ENCODE measurements at regions not wholly inside any gene's neighbourhood (a gene's known extent, or its start where the extent isn't known, plus 50 kb on each side); places are given as distances from the start of the nearest gene placed in this dataset.

- 89 to 100% (median 92%) methylated on average over 1 of the region's 1 CpG for WGBS, 3 donors
- no peak overlapping the region for H3K4me3 ChIP-seq
- peaks cover 9% of the 10 kb centered on the region for H3K9me3 ChIP-seq
- no peak for ATAC-seq
- no peak overlapping the region for H3K27ac ChIP-seq
- no peaks in the 10 kb centered on the region for H3K4me1 ChIP-seq
- no peaks in the 10 kb centered on the region for H3K36me3 ChIP-seq (ENCODE audit: insufficient read depth in 1 of 2, low read depth in 1 of 2)
- DNase-seq = no peak
- no peak for TF ChIP-seq CTCF (IDR thresholded peaks at IDR 0.05)
- intact Hi-C loops (cut with DNase I) = no loop called here
- H3K27me3 ChIP-seq (ENCODE audit: insufficient read depth in 3 of 3, low read length in 2 of 3) = no peaks in the 10 kb centered on the region
Observed at GRCh38 chr12:90280033-90280432, 571.4 kb upstream of the ATP2B1 start.

- Histone ChIP-seq H3K36me3 (ENCODE audit: insufficient read depth in 1 of 2, low read depth in 1 of 2) (no peaks in the 10 kb centered on the region), H3K27ac (no peak overlapping the region), H3K4me1 (no peaks in the 10 kb centered on the region), H3K9me3 (no peaks in the 10 kb centered on the region), H3K4me3 (no peak overlapping the region), H3K27me3 (ENCODE audit: insufficient read depth in 3 of 3, low read length in 2 of 3) (no peaks in the 10 kb centered on the region)
- intact Hi-C loops (cut with DNase I) = no loop called here
- ATAC-seq (no peak), DNase-seq (no peak)
- 82 to 87% (median 85%) methylated on average over 2 of the region's 2 CpGs for WGBS, 3 donors
- no peak for TF ChIP-seq CTCF (IDR thresholded peaks at IDR 0.05)
Observed at GRCh38 chr12:90275088-90275487, 566.5 kb upstream of the ATP2B1 start.

DNA sequence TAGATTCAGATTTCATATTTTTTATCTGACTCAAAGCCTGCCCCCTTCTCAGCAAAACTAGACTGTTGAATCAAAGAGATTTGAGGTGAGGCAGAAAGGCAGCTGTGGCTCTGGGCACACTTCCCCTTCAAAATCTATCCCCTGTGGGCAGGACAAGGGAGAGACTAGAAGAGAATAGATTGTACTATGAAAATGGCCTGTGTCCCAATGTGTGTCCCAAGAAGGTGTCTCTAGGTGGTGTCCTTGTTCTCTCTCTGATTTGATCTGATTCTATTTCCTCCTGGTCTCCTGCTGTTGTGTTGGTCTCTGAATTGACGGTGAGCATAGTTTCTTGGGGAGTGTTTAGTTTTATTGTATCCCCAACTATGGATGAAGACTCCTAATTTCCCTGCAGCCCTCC is 565.8 kb upstream of the ATP2B1 start:
- DNase-seq (no peak), ATAC-seq (no peak)
- Histone ChIP-seq H3K27me3 (ENCODE audit: insufficient read depth in 3 of 3, low read length in 2 of 3) (no peaks in the 10 kb centered on the region), H3K9me3 (no peaks in the 10 kb centered on the region), H3K36me3 (ENCODE audit: insufficient read depth in 1 of 2, low read depth in 1 of 2) (no peaks in the 10 kb centered on the region), H3K4me3 (no peak overlapping the region), H3K27ac (no peak overlapping the region), H3K4me1 (no peaks in the 10 kb centered on the region)
- peak; percentile 10 for TF ChIP-seq CTCF (IDR thresholded peaks at IDR 0.05)
- 78 to 92% (median 84%) methylated on average over 1 of the region's 1 CpG for WGBS, 3 donors
- intact Hi-C loops (cut with DNase I) = no loop called here

- DNase-seq = no peak
- no peaks in the 10 kb centered on the region for H3K9me3 ChIP-seq
Observed at GRCh38 chr12:90268574-90268973, 559.9 kb upstream of the ATP2B1 start.

More at GRCh38 chr12:90268574-90268973, 559.9 kb upstream of the ATP2B1 start:
- Histone ChIP-seq H3K27ac (no peak overlapping the region), H3K4me1 (no peaks in the 10 kb centered on the region), H3K27me3 (ENCODE audit: insufficient read depth in 3 of 3, low read length in 2 of 3) (no peaks in the 10 kb centered on the region), H3K36me3 (ENCODE audit: insufficient read depth in 1 of 2, low read depth in 1 of 2) (no peaks in the 10 kb centered on the region), H3K4me3 (no peak overlapping the region)
- no peak for TF ChIP-seq CTCF (IDR thresholded peaks at IDR 0.05)
- ATAC-seq = no peak
- WGBS, 3 donors = 75 to 81% (median 76%) methylated on average over 3 of the region's 3 CpGs
- intact Hi-C loops (cut with DNase I) = no loop called here

All from psoas muscle (tissue), 7 donors.